OCI-LY3 (cell line): ENCODE measurements at regions not wholly inside any gene's neighbourhood (a gene's known extent, or its start where the extent isn't known, plus 50 kb on each side); places are given as distances from the start of the nearest gene placed in this dataset.

Source experiments
- CTCF ChIP-seq: fragments of 200-600, 300-600 bp; sonication (generic); IDR thresholded peaks from 2 replicates; pipeline ENCODE4 v1.5.1; 2014; ENCODE audit warnings: antibody characterized with exemption, low read length, low read depth
- EZH2phosphoT487 ChIP-seq: fragments of 200-600 bp; shearing (Covaris generic); IDR thresholded peaks from 2 replicates; pipeline ENCODE4 v1.6.1; 2018; ENCODE audit warnings: antibody characterized with exemption, mixed run types, low read depth

DNA sequence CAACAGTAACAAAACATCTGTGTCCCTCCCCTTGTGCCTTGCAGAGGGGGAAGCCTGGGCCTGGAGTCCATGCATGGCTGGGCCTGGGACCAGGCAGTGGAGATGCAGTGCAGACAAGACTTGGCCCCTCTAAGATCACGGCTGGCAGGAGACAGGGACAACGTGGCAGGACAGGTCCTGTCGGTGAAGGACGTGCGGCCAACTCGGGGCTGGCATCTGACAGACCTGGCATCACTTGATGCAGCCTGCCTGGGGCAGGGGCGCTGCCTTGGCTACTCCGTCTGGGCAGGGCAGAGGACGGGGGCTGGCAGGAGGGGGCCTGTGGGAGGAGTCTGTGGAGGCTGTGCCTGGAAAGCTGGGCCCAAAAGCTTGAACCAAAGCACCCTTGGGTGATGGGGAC lies 112.1 kb downstream of the CPZ start:
- no peak for TF ChIP-seq CTCF
- TF ChIP-seq EZH2phosphoT487 = no peak
